SK-N-SH (cell line): ENCODE measurements at regions not wholly inside any gene's neighbourhood (a gene's known extent, or its start where the extent isn't known, plus 50 kb on each side); places are given as distances from the start of the nearest gene placed in this dataset.

ENCODE experiments used
- CTCF ChIA-PET: fragments of 300-600, 350-600 bp; formaldehyde crosslinking; extraction: SDS; loops from one replicate; lab custom pipeline; 2021; lab: Yijun Ruan, JAX
- POLR2A ChIA-PET: fragments of 350-600 bp; sonication (Branson Sonifier 250); formaldehyde crosslinking; extraction: SDS; loops from one replicate; lab custom pipeline; 2020; ENCODE audit warnings: antibody characterized with exemption, inconsistent platforms; lab: Yijun Ruan, JAX
- DNase-seq: peaks from one replicate; pipeline ENCODE4 v3.0.0; 2012
- H2AFZ ChIP-seq: fragments of 200-600 bp; sonication (generic); 2 replicates; pipeline ENCODE4 v1.8.1; 2016; ENCODE audit warnings: antibody characterized with exemption, mild to moderate bottlenecking, low read depth
- H3F3A ChIP-seq: fragments of 200-600 bp; sonication (generic); replicated peaks from 2 replicates; pipeline ENCODE3; 2016; ENCODE audit warnings: antibody characterized with exemption, mild to moderate bottlenecking; ENCODE audit not compliant: insufficient read depth
- H3K27ac ChIP-seq, 2 experiments: fragments of 200-500 bp in 1 of 2; fragments of 200-600 bp in 1 of 2; sonication (Bioruptor generic) in 1 of 2; sonication (generic), shearing (Covaris generic) in 1 of 2; 2 replicates each; pipeline versions ENCODE4 v1.5.1 to v1.6.1; 2014 to 2016; ENCODE audit warnings: low read depth in 2 of 2, inconsistent platforms in 1 of 2, low read length in 1 of 2, mild to moderate bottlenecking in 1 of 2, mixed read lengths in 1 of 2
- H3K27me3 ChIP-seq: fragments of 200-600 bp; sonication (generic), shearing (Covaris generic); 2 replicates; pipeline ENCODE4 v1.6.1; 2016; ENCODE audit warnings: mixed run types; ENCODE audit not compliant: insufficient read depth
- H3K36me3 ChIP-seq, 2 experiments: fragments of 200-500 bp in 1 of 2; fragments of 200-600 bp in 1 of 2; sonication (Bioruptor generic) in 1 of 2; sonication (generic) in 1 of 2; replicated peaks in 1 of 2; 2 replicates each; pipeline versions ENCODE3 to v1.5.1; 2014 to 2016; ENCODE audit warnings: low read length in 1 of 2, mild to moderate bottlenecking in 1 of 2; ENCODE audit not compliant: insufficient read depth in 2 of 2, control insufficient read depth in 1 of 2
- H3K4me1 ChIP-seq, 2 experiments: fragments of 200-500 bp in 1 of 2; fragments of 200-600 bp in 1 of 2; sonication (Bioruptor generic) in 1 of 2; sonication (generic), shearing (Covaris generic) in 1 of 2; 2 replicates each; pipeline versions ENCODE4 v1.5.1 to v1.6.1; 2014 to 2016; ENCODE audit warnings: low read depth in 1 of 2, low read length in 1 of 2, mixed run types in 1 of 2; ENCODE audit not compliant: insufficient read depth in 2 of 2, control insufficient read depth in 1 of 2
- H3K4me2 ChIP-seq: fragments of 200-600 bp; sonication (generic), shearing (Covaris generic); 2 replicates; pipeline ENCODE4 v1.6.1; 2017; ENCODE audit warnings: mixed run types
- H3K4me3 ChIP-seq, 2 experiments: fragments of 200-500 bp in 1 of 2; fragments of 200-600 bp in 1 of 2; sonication (Bioruptor generic) in 1 of 2; sonication (generic), shearing (Covaris generic) in 1 of 2; 2 replicates each; pipeline versions ENCODE4 v1.5.1 to v1.8.1; 2014 to 2016; ENCODE audit warnings: low read depth in 2 of 2, inconsistent platforms in 1 of 2, low read length in 1 of 2, mild to moderate bottlenecking in 1 of 2, mixed read lengths in 1 of 2, moderate library complexity in 1 of 2
- H3K79me2 ChIP-seq: fragments of 200-600 bp; sonication (generic); 2 replicates; pipeline ENCODE4 v1.8.1; 2017; ENCODE audit warnings: mild to moderate bottlenecking; ENCODE audit not compliant: insufficient read depth
- H3K9ac ChIP-seq: fragments of 200-600 bp; sonication (generic); 2 replicates; pipeline ENCODE4 v1.6.1; 2017; ENCODE audit warnings: mixed run types
- H3K9me2 ChIP-seq: fragments of 200-600 bp; sonication (generic); 2 replicates; pipeline ENCODE4 v1.6.1; 2017; ENCODE audit warnings: mixed run types
- H3K9me3 ChIP-seq: fragments of 200-600 bp; sonication (generic); 2 replicates; pipeline ENCODE4 v1.6.1; 2017; ENCODE audit warnings: mixed run types, mild to moderate bottlenecking, moderate library complexity
- H4K20me1 ChIP-seq: fragments of 200-600 bp; sonication (generic); 2 replicates; pipeline ENCODE4 v1.6.1; 2017; ENCODE audit warnings: mild to moderate bottlenecking, mixed run types; ENCODE audit not compliant: insufficient read depth
- CHD2 ChIP-seq: fragments of 150-350 bp; IDR thresholded peaks from 2 replicates; pipeline ENCODE4 v1.6.1; 2018; ENCODE audit warnings: low read length; ENCODE audit not compliant: partially characterized antibody
- ELF1 ChIP-seq: IDR thresholded peaks from 2 replicates; pipeline ENCODE4 v1.4.0; 2012
- EP300 ChIP-seq, 2 experiments: IDR thresholded peaks; 2 replicates each; pipeline versions ENCODE4 v1.4.0 to v1.6.1; 2012; ENCODE audit warnings: borderline replicate concordance in 1 of 2, low read depth in 1 of 2, low read length in 1 of 2
- EZH2phosphoT487 ChIP-seq: fragments of 200-600 bp; sonication (generic); IDR thresholded peaks from 2 replicates; pipeline ENCODE4 v1.6.1; 2017; ENCODE audit warnings: low read depth, mixed run types, mild to moderate bottlenecking, antibody characterized with exemption, moderate library complexity, borderline replicate concordance
- GATA2 ChIP-seq: sonication (generic); formaldehyde crosslinking; IDR thresholded peaks from 2 replicates; pipeline ENCODE4 v1.5.0; 2020; ENCODE audit warnings: mild to moderate bottlenecking, missing genetic modification reagents
- JUND ChIP-seq: IDR thresholded peaks from 2 replicates; pipeline ENCODE4 v1.4.0; 2012
- MAX ChIP-seq: IDR thresholded peaks from 2 replicates; pipeline ENCODE4 v1.4.0; 2012; ENCODE audit warnings: low read depth
- MEF2A ChIP-seq: IDR thresholded peaks from 2 replicates; pipeline ENCODE4 v1.4.0; 2012; ENCODE audit warnings: low read depth, borderline replicate concordance
- MXI1 ChIP-seq: IDR thresholded peaks from 2 replicates; pipeline ENCODE4 v1.6.1; 2012; ENCODE audit warnings: mild to moderate bottlenecking, low read depth, low read length, improper control_type of control experiment
- NFIC ChIP-seq: IDR thresholded peaks from 2 replicates; pipeline ENCODE4 v1.4.0; 2012; ENCODE audit warnings: borderline replicate concordance
- NRF1 ChIP-seq: IDR thresholded peaks from 2 replicates; pipeline ENCODE4 v1.6.1; 2012; ENCODE audit warnings: low read depth, mild to moderate bottlenecking, low read length
- RAD21 ChIP-seq: IDR thresholded peaks from 2 replicates; pipeline ENCODE4 v1.6.1; 2012; ENCODE audit warnings: mild to moderate bottlenecking, low read length
- RCOR1 ChIP-seq: fragments of 150-350 bp; IDR thresholded peaks from 2 replicates; pipeline ENCODE4 v1.6.1; 2017; ENCODE audit warnings: antibody characterized with exemption, low read length
- RFX5 ChIP-seq: IDR thresholded peaks from 2 replicates; pipeline ENCODE4 v1.6.1; 2012; ENCODE audit warnings: mild to moderate bottlenecking, improper control_type of control experiment, low read length
- SIN3A ChIP-seq: IDR thresholded peaks from 2 replicates; pipeline ENCODE4 v1.6.1; 2012; ENCODE audit warnings: low read depth, mild to moderate bottlenecking, low read length, moderate library complexity, borderline replicate concordance
- SMC3 ChIP-seq: IDR thresholded peaks from 2 replicates; pipeline ENCODE4 v1.6.1; 2012; ENCODE audit warnings: low read depth, low read length, improper control_type of control experiment
- TAF1 ChIP-seq: IDR thresholded peaks from 2 replicates; pipeline ENCODE4 v1.6.1; 2012; ENCODE audit warnings: low read depth, mild to moderate bottlenecking, low read length, moderate library complexity, borderline replicate concordance
- TCF12 ChIP-seq: IDR thresholded peaks from 2 replicates; pipeline ENCODE4 v1.4.0; 2012
- ZBTB33 ChIP-seq: IDR thresholded peaks from 2 replicates; pipeline ENCODE4 v1.4.0; 2012; ENCODE audit warnings: low read depth, borderline replicate concordance
- WGBS: methylation state at CpG from one replicate; pipeline ENCODE4 v1.1.6; 2017; ENCODE audit warnings: low lambda C conversion rate; 5-methylcytosine and 5-hydroxymethylcytosine counted together
- TF ChIP-seq, protein P1 (sequence below): fragments of 150-350 bp; IDR thresholded peaks from 2 replicates; pipeline ENCODE4 v1.6.1; 2017; ENCODE audit warnings: antibody characterized with exemption, low read length, low read depth, borderline replicate concordance
- TF ChIP-seq, protein P2 (sequence below): fragments of 150-350 bp; IDR thresholded peaks from 2 replicates; pipeline ENCODE4 v1.6.1; 2016; ENCODE audit warnings: mild to moderate bottlenecking, low read depth, low read length

- TF ChIP-seq MEF2A (no peak), NRF1 (no peak), RAD21 (no peak), GATA2 (CRISPR knock-in tag) (no peak)
Measured at GRCh38 chr1:5613900-5614299, 378.3 kb downstream of the NPHP4 start (continued).

GRCh38 chr1:5611851-5612250 is 380.4 kb downstream of the NPHP4 start:
- POLR2A ChIA-PET = no interaction called here
- no peak for TF ChIP-seq EZH2phosphoT487
- TF ChIP-seq, protein P1, sequence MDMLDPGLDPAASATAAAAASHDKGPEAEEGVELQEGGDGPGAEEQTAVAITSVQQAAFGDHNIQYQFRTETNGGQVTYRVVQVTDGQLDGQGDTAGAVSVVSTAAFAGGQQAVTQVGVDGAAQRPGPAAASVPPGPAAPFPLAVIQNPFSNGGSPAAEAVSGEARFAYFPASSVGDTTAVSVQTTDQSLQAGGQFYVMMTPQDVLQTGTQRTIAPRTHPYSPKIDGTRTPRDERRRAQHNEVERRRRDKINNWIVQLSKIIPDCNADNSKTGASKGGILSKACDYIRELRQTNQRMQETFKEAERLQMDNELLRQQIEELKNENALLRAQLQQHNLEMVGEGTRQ = no peak
- TF ChIP-seq RCOR1 = no peak
- TF ChIP-seq JUND = no peak
- TF ChIP-seq RFX5 = no peak
- TF ChIP-seq TCF12 = no peak
- no peak for TF ChIP-seq NFIC
- TF ChIP-seq MXI1 = no peak
- TF ChIP-seq EP300 (IDR thresholded peaks at IDR 0.05; ENCODE audit: borderline replicate concordance in 1 of 2, low read depth in 1 of 2, low read length in 1 of 2) = no peak
- no peak for TF ChIP-seq SIN3A
- no peak for TF ChIP-seq MAX
- TF ChIP-seq CHD2 = no peak
- no peak for TF ChIP-seq MEF2A
- DNase-seq = no peak

DNA sequence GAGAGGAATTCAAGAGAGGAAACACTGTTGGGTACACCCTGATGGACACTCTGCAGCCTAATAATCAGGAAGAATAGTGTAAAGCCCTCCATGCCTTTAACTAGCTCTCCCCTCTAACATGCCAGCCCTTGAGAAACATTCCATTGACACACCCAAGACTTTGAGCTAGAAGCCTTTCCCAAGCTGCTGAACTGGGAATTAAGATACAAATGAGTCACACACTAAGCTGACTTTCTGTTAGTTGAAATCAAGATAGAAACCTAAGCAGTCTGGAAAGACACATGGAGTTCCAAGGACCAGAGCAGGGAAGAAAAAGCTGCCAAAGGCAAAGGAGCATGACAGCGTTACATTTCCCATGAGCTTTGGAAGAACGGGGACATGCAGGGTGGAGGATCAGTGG is 380.8 kb downstream of the NPHP4 start:
- no peak overlapping the region for H3K9ac ChIP-seq
- no peaks in the 10 kb centered on the region for H3K9me2 ChIP-seq
- CTCF ChIA-PET = interaction anchor here (1.2 to 2.3 kb wide), 2 partner anchors 9 to 102 kb away, joined by 3 to 14 read pairs; no protein-coding TSS in a partner anchor
- no peaks in the 10 kb centered on the region for H3F3A ChIP-seq
- 54% methylated on average over 2 of the region's 2 CpGs for WGBS
- DNase-seq = no peak
- no peak for TF ChIP-seq RCOR1
- TF ChIP-seq, protein P2, sequence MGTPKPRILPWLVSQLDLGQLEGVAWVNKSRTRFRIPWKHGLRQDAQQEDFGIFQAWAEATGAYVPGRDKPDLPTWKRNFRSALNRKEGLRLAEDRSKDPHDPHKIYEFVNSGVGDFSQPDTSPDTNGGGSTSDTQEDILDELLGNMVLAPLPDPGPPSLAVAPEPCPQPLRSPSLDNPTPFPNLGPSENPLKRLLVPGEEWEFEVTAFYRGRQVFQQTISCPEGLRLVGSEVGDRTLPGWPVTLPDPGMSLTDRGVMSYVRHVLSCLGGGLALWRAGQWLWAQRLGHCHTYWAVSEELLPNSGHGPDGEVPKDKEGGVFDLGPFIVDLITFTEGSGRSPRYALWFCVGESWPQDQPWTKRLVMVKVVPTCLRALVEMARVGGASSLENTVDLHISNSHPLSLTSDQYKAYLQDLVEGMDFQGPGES = no peak
- TF ChIP-seq ZBTB33 = no peak
- TF ChIP-seq NFIC = no peak
- TF ChIP-seq ELF1 = no peak
- no peak for TF ChIP-seq RFX5
- TF ChIP-seq SMC3 = no peak
- TF ChIP-seq TCF12 = no peak
- TF ChIP-seq EZH2phosphoT487 = no peak
- TF ChIP-seq TAF1 = no peak
- no peak for TF ChIP-seq RAD21
- TF ChIP-seq, all 33 proteins: peak for 0
- Histone ChIP-seq H3K4me2 (no peak overlapping the region), H3K79me2 (no peaks in the 10 kb centered on the region), H3K4me3 (no peak overlapping the region), H3K27me3 (no peaks in the 10 kb centered on the region), H3K36me3 (no peaks in the 10 kb centered on the region), H3K9me3 (peaks cover 5% of the 10 kb centered on the region; the same call in 1 of the 2 replicates), H3K27ac (no peak overlapping the region), H3K4me1 (no peaks in the 10 kb centered on the region), H2AFZ (no peak overlapping the region), H4K20me1 (no peaks in the 10 kb centered on the region)
- POLR2A ChIA-PET = no interaction called here

More at GRCh38 chr1:5611851-5612250, 380.4 kb downstream of the NPHP4 start:
- Histone ChIP-seq H3K9me3 (peaks cover 5% of the 10 kb centered on the region; the same call in 1 of the 2 replicates), H4K20me1 (no peaks in the 10 kb centered on the region), H3K4me2 (no peak overlapping the region), H3K4me3 (no peak overlapping the region), H3K27me3 (no peaks in the 10 kb centered on the region), H3K9me2 (no peaks in the 10 kb centered on the region), H3K79me2 (no peaks in the 10 kb centered on the region), H3K4me1 (no peaks in the 10 kb centered on the region), H3F3A (no peaks in the 10 kb centered on the region), H3K9ac (no peak overlapping the region), H3K36me3 (no peaks in the 10 kb centered on the region), H3K27ac (no peak overlapping the region), H2AFZ (no peak overlapping the region)
- CTCF ChIA-PET = interaction anchor here (1.2 to 2.3 kb wide), 2 partner anchors 9 to 102 kb away, joined by 3 to 14 read pairs; no protein-coding TSS in a partner anchor
- 17% methylated on average over 3 of the region's 3 CpGs for WGBS
